ENCODE measurements at regions not wholly inside any gene's neighbourhood (a gene's known extent, or its start where the extent isn't known, plus 50 kb on each side); places are given as distances from the start of the nearest gene placed in this dataset.

GRCh38 chr16:85523602-85524364 is 89.3 kb upstream of the GSE1 start:
- Histone ChIP-seq H3K36me3 (no peaks in the 10 kb centered on the region), H3K9me3 (no peaks in the 10 kb centered on the region), H3K27ac (peak overlapping the region; percentile 73), H3K27me3 (no peaks in the 10 kb centered on the region), H3K4me3 (no peak overlapping the region), H3K4me1 (peaks cover 51% of the 10 kb centered on the region)
- TF ChIP-seq POLR2AphosphoS5 (IDR thresholded peaks at IDR 0.05; ENCODE audit: insufficient read depth in 1 of 2, low read depth in 1 of 2) = no peak
- TF ChIP-seq POLR2A (IDR thresholded peaks at IDR 0.05) = no peak
- TF ChIP-seq, protein P1, sequence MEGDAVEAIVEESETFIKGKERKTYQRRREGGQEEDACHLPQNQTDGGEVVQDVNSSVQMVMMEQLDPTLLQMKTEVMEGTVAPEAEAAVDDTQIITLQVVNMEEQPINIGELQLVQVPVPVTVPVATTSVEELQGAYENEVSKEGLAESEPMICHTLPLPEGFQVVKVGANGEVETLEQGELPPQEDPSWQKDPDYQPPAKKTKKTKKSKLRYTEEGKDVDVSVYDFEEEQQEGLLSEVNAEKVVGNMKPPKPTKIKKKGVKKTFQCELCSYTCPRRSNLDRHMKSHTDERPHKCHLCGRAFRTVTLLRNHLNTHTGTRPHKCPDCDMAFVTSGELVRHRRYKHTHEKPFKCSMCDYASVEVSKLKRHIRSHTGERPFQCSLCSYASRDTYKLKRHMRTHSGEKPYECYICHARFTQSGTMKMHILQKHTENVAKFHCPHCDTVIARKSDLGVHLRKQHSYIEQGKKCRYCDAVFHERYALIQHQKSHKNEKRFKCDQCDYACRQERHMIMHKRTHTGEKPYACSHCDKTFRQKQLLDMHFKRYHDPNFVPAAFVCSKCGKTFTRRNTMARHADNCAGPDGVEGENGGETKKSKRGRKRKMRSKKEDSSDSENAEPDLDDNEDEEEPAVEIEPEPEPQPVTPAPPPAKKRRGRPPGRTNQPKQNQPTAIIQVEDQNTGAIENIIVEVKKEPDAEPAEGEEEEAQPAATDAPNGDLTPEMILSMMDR (IDR thresholded peaks at IDR 0.05) = no peak
- intact Hi-C loops (cut with DNase I) = no loop called here
- no peak for DNase-seq (ENCODE audit: extremely low spot score in 2 of 2)

GRCh38 chr16:85524365-85524629 is 88.8 kb upstream of the GSE1 start:
- DNase-seq (ENCODE audit: extremely low spot score in 2 of 2) = no peak
- Histone ChIP-seq H3K4me1 (peaks cover 51% of the 10 kb centered on the region), H3K36me3 (no peaks in the 10 kb centered on the region), H3K27me3 (no peaks in the 10 kb centered on the region), H3K9me3 (no peaks in the 10 kb centered on the region), H3K4me3 (no peak overlapping the region), H3K27ac (no peak overlapping the region)
- TF ChIP-seq POLR2A (IDR thresholded peaks at IDR 0.05) (no peak), POLR2AphosphoS5 (IDR thresholded peaks at IDR 0.05; ENCODE audit: insufficient read depth in 1 of 2, low read depth in 1 of 2) (no peak)
- TF ChIP-seq, protein P1 (IDR thresholded peaks at IDR 0.05) = no peak
- intact Hi-C loops (cut with DNase I) = no loop called here

DNA sequence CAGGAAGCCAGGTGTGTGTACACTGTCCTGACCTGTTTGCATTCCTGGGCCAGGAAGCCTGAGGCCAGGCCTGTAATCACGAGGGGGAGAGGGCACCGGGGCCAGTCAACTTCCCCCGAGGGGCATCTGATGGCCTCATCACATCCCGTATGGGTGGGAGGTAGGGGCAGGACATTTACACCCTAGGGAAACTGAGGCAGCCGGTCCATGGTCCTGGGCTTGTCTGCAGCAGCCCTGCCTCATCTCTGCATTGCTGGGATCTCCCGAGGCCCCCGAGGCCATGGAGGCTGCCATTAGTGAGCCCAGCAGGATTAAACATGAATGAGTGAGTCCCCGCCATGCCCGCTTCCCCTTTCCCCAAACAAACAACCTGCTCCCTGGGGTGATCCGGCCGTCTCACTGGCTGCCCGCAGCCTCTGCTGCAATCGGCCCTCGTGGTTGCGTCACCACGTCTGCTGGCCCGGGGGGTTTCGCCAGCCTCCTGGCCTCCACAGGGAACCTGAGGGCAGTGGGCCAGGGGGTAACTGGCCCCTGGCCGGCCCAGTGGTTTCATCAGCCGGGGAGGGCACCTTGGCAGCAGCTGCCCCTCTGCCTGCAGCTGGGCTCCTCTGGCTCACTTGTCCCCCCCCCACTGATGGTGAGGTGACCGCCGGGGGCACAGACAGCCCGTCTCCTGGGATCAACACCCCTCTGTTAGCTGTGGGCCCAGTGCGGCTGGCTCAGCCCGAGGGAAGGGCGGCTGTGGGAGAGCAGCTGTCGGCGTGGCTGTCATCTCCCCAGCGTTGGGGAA is 88.3 kb upstream of the GSE1 start:
- H3K27me3 ChIP-seq = no peaks in the 10 kb centered on the region
- H3K4me3 ChIP-seq = no peak overlapping the region
- TF ChIP-seq POLR2A (IDR thresholded peaks at IDR 0.05) (no peak), POLR2AphosphoS5 (IDR thresholded peaks at IDR 0.05; ENCODE audit: insufficient read depth in 1 of 2, low read depth in 1 of 2) (no peak)
- TF ChIP-seq, protein P1 (IDR thresholded peaks at IDR 0.05) = no peak
- H3K9me3 ChIP-seq = no peaks in the 10 kb centered on the region
- intact Hi-C loops (cut with DNase I) = no loop called here
- peaks cover 51% of the 10 kb centered on the region for H3K4me1 ChIP-seq
- H3K36me3 ChIP-seq = no peaks in the 10 kb centered on the region
- H3K27ac ChIP-seq = no peak overlapping the region
- no peak for DNase-seq (ENCODE audit: extremely low spot score in 2 of 2)

GRCh38 chr16:85525420-85526184 is 87.5 kb upstream of the GSE1 start:
- H3K27me3 ChIP-seq = no peaks in the 10 kb centered on the region
- intact Hi-C loops (cut with DNase I) = no loop called here
- H3K4me3 ChIP-seq = no peak overlapping the region
- H3K36me3 ChIP-seq = no peaks in the 10 kb centered on the region
- no peak for TF ChIP-seq POLR2A (IDR thresholded peaks at IDR 0.05)
- TF ChIP-seq, protein P1 (IDR thresholded peaks at IDR 0.05) = no peak
- no peak for TF ChIP-seq POLR2AphosphoS5 (IDR thresholded peaks at IDR 0.05; ENCODE audit: insufficient read depth in 1 of 2, low read depth in 1 of 2)
- H3K9me3 ChIP-seq = no peaks in the 10 kb centered on the region
- H3K27ac ChIP-seq = no peak overlapping the region
- H3K4me1 ChIP-seq = peaks cover 46% of the 10 kb centered on the region
- DNase-seq (ENCODE audit: extremely low spot score in 2 of 2) = no peak

Measured in vagina (tissue), 2 donors.